Esophagus (tissue), 2 donors: ENCODE measurements at regions not wholly inside any gene's neighbourhood (a gene's known extent, or its start where the extent isn't known, plus 50 kb on each side); places are given as distances from the start of the nearest gene placed in this dataset.
"Not testable (repeated sequence)": the region's sequence is repeated elsewhere in the genome, so short reads cannot be mapped to it uniquely, and the experiment has no call there.

Experiments used
- H3K27ac ChIP-seq, 2 donors: one replicate each; pipeline ENCODE4 v1.5.1; 2013; ENCODE audit warnings: low read depth in 2 of 2, mild to moderate bottlenecking in 2 of 2, inconsistent platforms in 1 of 2, low read length in 1 of 2, moderate library complexity in 1 of 2
- H3K27me3 ChIP-seq, 2 donors: one replicate each; pipeline ENCODE4 v1.6.1; 2013; ENCODE audit warnings: low read length in 2 of 2, control low read depth in 1 of 2, mild to moderate bottlenecking in 1 of 2; ENCODE audit not compliant: insufficient read depth in 2 of 2, control insufficient read depth in 1 of 2
- H3K36me3 ChIP-seq, 2 donors: one replicate each; pipeline ENCODE4 v1.6.1; 2013; ENCODE audit warnings: low read length in 1 of 2; ENCODE audit not compliant: control insufficient read depth in 2 of 2, insufficient read depth in 2 of 2
- H3K4me1 ChIP-seq, 2 donors: one replicate each; pipeline ENCODE4 v1.6.1; 2013; ENCODE audit warnings: low read length in 1 of 2; ENCODE audit not compliant: control insufficient read depth in 2 of 2, insufficient read depth in 2 of 2
- H3K4me3 ChIP-seq, 2 donors: one replicate each; pipeline ENCODE4 v1.5.1; 2013; ENCODE audit warnings: low read length in 2 of 2, mild to moderate bottlenecking in 2 of 2, low read depth in 1 of 2, moderate library complexity in 1 of 2
- H3K9me3 ChIP-seq, 2 donors: one replicate each; pipeline ENCODE4 v1.6.1; 2013; ENCODE audit warnings: mild to moderate bottlenecking in 2 of 2, low read depth in 1 of 2, low read length in 1 of 2, moderate library complexity in 1 of 2; ENCODE audit not compliant: control insufficient read depth in 2 of 2, insufficient read depth in 1 of 2
- WGBS, 2 donors: extraction: QIAGEN DNeasy Blood & Tissue Kit; methylation state at CpG; one replicate each; pipeline ENCODE4 v1.1.7; 2013; 5-methylcytosine and 5-hydroxymethylcytosine counted together
- donor health status: healthy with polysubstance abuse.
- donor health status: Bipolar disorder and iron deficiency.

GRCh38 chr12:131473261-131473660 is 237.6 kb upstream of the SFSWAP start:
- H3K36me3 ChIP-seq = no peaks in the 10 kb centered on the region
- 90 to 91% methylated on average over 14 to 15 of the region's 15 CpGs for WGBS, 2 donors
- no peaks in the 10 kb centered on the region for H3K27me3 ChIP-seq
- no peak overlapping the region for H3K27ac ChIP-seq
- no peaks in the 10 kb centered on the region for H3K9me3 ChIP-seq
- peaks cover 0 to 2% of the 10 kb centered on the region in 2 donors for H3K4me1 ChIP-seq
- H3K4me3 ChIP-seq = no peak overlapping the region

GRCh38 chr12:131473741-131474709 is 236.9 kb upstream of the SFSWAP start:
- WGBS, 2 donors = 74 to 77% methylated on average over 31 of the region's 31 CpGs
- no peaks in the 10 kb centered on the region for H3K27me3 ChIP-seq

GRCh38 chr12:131475012-131475411 is 235.9 kb upstream of the SFSWAP start:
- not testable (repeated sequence) for H3K27me3 ChIP-seq, H3K9me3 ChIP-seq, H3K4me1 ChIP-seq, H3K27ac ChIP-seq, H3K36me3 ChIP-seq, H3K4me3 ChIP-seq
- WGBS, 2 donors = 46 to 47% methylated on average over 3 to 5 of the region's 19 CpGs

More at GRCh38 chr12:131473741-131474709, 236.9 kb upstream of the SFSWAP start:
- H3K9me3 ChIP-seq = no peaks in the 10 kb centered on the region
- H3K4me3 ChIP-seq = no peak overlapping the region
- H3K4me1 ChIP-seq = peaks cover 0 to 2% of the 10 kb centered on the region in 2 donors
- no peak overlapping the region for H3K27ac ChIP-seq
- H3K36me3 ChIP-seq = no peaks in the 10 kb centered on the region

- Histone ChIP-seq H3K27me3 (no peaks in the 10 kb centered on the region), H3K4me3 (no peak overlapping the region), H3K9me3 (no peaks in the 10 kb centered on the region), H3K27ac (no peak overlapping the region), H3K36me3 (no peaks in the 10 kb centered on the region), H3K4me1 (no peaks in the 10 kb centered on the region)
- 97 to 98% methylated on average over 2 of the region's 2 CpGs for WGBS, 2 donors
Measured at GRCh38 chr12:131477613-131478012, 233.3 kb upstream of the SFSWAP start.

- H3K4me1 ChIP-seq = no peaks in the 10 kb centered on the region
- H3K4me3 ChIP-seq = no peak overlapping the region
- no peaks in the 10 kb centered on the region for H3K36me3 ChIP-seq
- 67 to 72% methylated on average over 3 of the region's 3 CpGs for WGBS, 2 donors
- no peak overlapping the region for H3K27ac ChIP-seq
- H3K9me3 ChIP-seq = no peaks in the 10 kb centered on the region
- H3K27me3 ChIP-seq = no peaks in the 10 kb centered on the region
Measured at GRCh38 chr12:131478468-131478867, 232.4 kb upstream of the SFSWAP start.

GRCh38 chr12:131482199-131482598 is 228.7 kb upstream of the SFSWAP start:
- 73 to 77% methylated on average over 6 of the region's 6 CpGs for WGBS, 2 donors
- Histone ChIP-seq H3K36me3 (no peaks in the 10 kb centered on the region), H3K27me3 (no peaks in the 10 kb centered on the region), H3K4me3 (no peak overlapping the region), H3K27ac (no peak overlapping the region), H3K4me1 (peaks cover 0 to 2% of the 10 kb centered on the region in 2 donors), H3K9me3 (no peaks in the 10 kb centered on the region)

GRCh38 chr12:131482686-131483085 is 228.2 kb upstream of the SFSWAP start:
- Histone ChIP-seq H3K27ac (no peak overlapping the region), H3K9me3 (no peaks in the 10 kb centered on the region), H3K27me3 (no peaks in the 10 kb centered on the region), H3K4me3 (no peak overlapping the region), H3K36me3 (no peaks in the 10 kb centered on the region), H3K4me1 (peaks cover 0 to 2% of the 10 kb centered on the region in 2 donors)
- WGBS, 2 donors = 85 to 93% methylated on average over 9 of the region's 9 CpGs

- WGBS, 2 donors = 55 to 60% methylated on average over 5 of the region's 5 CpGs
- no peak overlapping the region for H3K4me3 ChIP-seq
- H3K27ac ChIP-seq = no peak overlapping the region
- H3K36me3 ChIP-seq = no peaks in the 10 kb centered on the region
- H3K9me3 ChIP-seq = no peaks in the 10 kb centered on the region
- peaks cover 3 to 5% of the 10 kb centered on the region in 2 donors for H3K4me1 ChIP-seq
- no peaks in the 10 kb centered on the region for H3K27me3 ChIP-seq
Measured at GRCh38 chr12:131486451-131487230, 224.2 kb upstream of the SFSWAP start.

GRCh38 chr12:131487388-131488124 is 223.3 kb upstream of the SFSWAP start:
- WGBS, 2 donors = 38 to 39% methylated on average over 9 of the region's 9 CpGs
- H3K4me1 ChIP-seq = peaks cover 3 to 5% of the 10 kb centered on the region in 2 donors
- H3K27ac ChIP-seq = no peak overlapping the region
- no peaks in the 10 kb centered on the region for H3K36me3 ChIP-seq
- H3K4me3 ChIP-seq = no peak overlapping the region
- no peaks in the 10 kb centered on the region for H3K27me3 ChIP-seq
- no peaks in the 10 kb centered on the region for H3K9me3 ChIP-seq
